HEK293 (cell line): ENCODE measurements at regions not wholly inside any gene's neighbourhood (a gene's known extent, or its start where the extent isn't known, plus 50 kb on each side); places are given as distances from the start of the nearest gene placed in this dataset.

Experiments used
- CTCF ChIA-PET: fragments of 350-600 bp; formaldehyde crosslinking; extraction: SDS; loops from one replicate; lab custom pipeline; 2021; ENCODE audit warnings: antibody characterized with exemption; lab: Yijun Ruan, JAX
- POLR2A ChIA-PET: fragments of 300-600 bp; formaldehyde crosslinking; extraction: SDS; loops from one replicate; lab custom pipeline; 2020; ENCODE audit warnings: antibody characterized with exemption, inconsistent platforms; lab: Yijun Ruan, JAX
- H3K27ac ChIP-seq: fragments of 200-500 bp; sonication (Bioruptor generic); 2 replicates; pipeline ENCODE4 v1.5.1; 2014; ENCODE audit warnings: low read depth, low read length, control low read depth, inconsistent platforms; ENCODE audit errors: extremely low read depth
- H3K36me3 ChIP-seq, 2 experiments: fragments of 200-500 bp in 1 of 2; sonication (Bioruptor generic) in 1 of 2; 1 replicate in 1 of 2; 2 replicates in 1 of 2; pipeline ENCODE4 v1.5.1; 2014 to 2017; ENCODE audit warnings: inconsistent platforms in 2 of 2, low read length in 2 of 2; ENCODE audit not compliant: control insufficient read depth in 2 of 2, insufficient read depth in 1 of 2
- H3K4me1 ChIP-seq: fragments of 200-500 bp; sonication (Bioruptor generic); 2 replicates; pipeline ENCODE4 v1.5.1; 2014; ENCODE audit warnings: mild to moderate bottlenecking, low read length, inconsistent platforms; ENCODE audit not compliant: control insufficient read depth, insufficient read depth
- H3K4me3 ChIP-seq: 2 replicates; pipeline ENCODE4 v1.5.1; 2011; ENCODE audit warnings: low read depth, mild to moderate bottlenecking, control low read depth, low read length, moderate library complexity
- H3K9me3 ChIP-seq: fragments of 200-500 bp; sonication (Bioruptor generic); 2 replicates; pipeline ENCODE4 v1.5.1; 2014; ENCODE audit warnings: low read depth, low read length, inconsistent platforms; ENCODE audit not compliant: control insufficient read depth, insufficient read depth
- AEBP2 ChIP-seq: fragments of 450-650 bp; formaldehyde crosslinking; IDR thresholded peaks from 2 replicates; pipeline ENCODE4 v1.5.1; 2016; ENCODE audit warnings: missing biosample characterization, missing genetic modification characterization, borderline replicate concordance
- GLI2 ChIP-seq: fragments of 450-650 bp; formaldehyde crosslinking; IDR thresholded peaks from 2 replicates; pipeline ENCODE4; 2017; ENCODE audit warnings: missing biosample characterization, missing genetic modification characterization, low read depth, borderline replicate concordance
- HIC1 ChIP-seq: fragments of 450-650 bp; formaldehyde crosslinking; IDR thresholded peaks from 2 replicates; pipeline ENCODE4 v1.5.1; 2016; ENCODE audit warnings: missing biosample characterization, missing genetic modification characterization
- HOXD13 ChIP-seq: sonication (generic); formaldehyde crosslinking; IDR thresholded peaks from 2 replicates; pipeline ENCODE4 v1.8.0; 2022; ENCODE audit warnings: missing genetic modification reagents, borderline replicate concordance
- OVOL3 ChIP-seq: fragments of 450-650 bp; formaldehyde crosslinking; IDR thresholded peaks from 2 replicates; pipeline ENCODE4 v1.5.1; 2016; ENCODE audit warnings: missing biosample characterization, missing genetic modification characterization
- PATZ1 ChIP-seq: fragments of 450-650 bp; formaldehyde crosslinking; IDR thresholded peaks from 2 replicates; pipeline ENCODE4 v1.5.1; 2016; ENCODE audit warnings: missing biosample characterization, missing genetic modification characterization
- SP7 ChIP-seq: fragments of 450-650 bp; formaldehyde crosslinking; IDR thresholded peaks from 2 replicates; pipeline ENCODE4 v1.5.1; 2016; ENCODE audit warnings: missing biosample characterization, missing genetic modification characterization
- TRIM28 ChIP-seq: IDR thresholded peaks from 2 replicates; pipeline ENCODE4 v1.6.1; 2011; ENCODE audit warnings: low read length, control low read depth, borderline replicate concordance
- YY1 ChIP-seq: fragments of 450-650 bp; formaldehyde crosslinking; IDR thresholded peaks from 2 replicates; pipeline ENCODE4 v1.5.1; 2018; ENCODE audit warnings: missing biosample characterization, missing genetic modification characterization
- ZBTB21 ChIP-seq: fragments of 450-650 bp; formaldehyde crosslinking; IDR thresholded peaks from 2 replicates; pipeline ENCODE4 v1.5.1; 2017; ENCODE audit warnings: missing biosample characterization, missing genetic modification characterization
- ZBTB49 ChIP-seq: fragments of 450-650 bp; formaldehyde crosslinking; IDR thresholded peaks from 2 replicates; pipeline ENCODE4 v1.5.1; 2016; ENCODE audit warnings: missing biosample characterization, missing genetic modification characterization, low read depth
- ZNF10 ChIP-seq: fragments of 450-650 bp; formaldehyde crosslinking; IDR thresholded peaks from 2 replicates; pipeline ENCODE4 v1.5.1; 2017; ENCODE audit warnings: missing biosample characterization, missing genetic modification characterization
- ZNF132 ChIP-seq: fragments of 450-650 bp; formaldehyde crosslinking; IDR thresholded peaks from 2 replicates; pipeline ENCODE4 v1.5.1; 2017; ENCODE audit warnings: missing biosample characterization, missing genetic modification characterization, borderline replicate concordance
- ZNF16 ChIP-seq: fragments of 450-650 bp; formaldehyde crosslinking; IDR thresholded peaks from 2 replicates; pipeline ENCODE4 v1.5.1; 2016; ENCODE audit warnings: low read depth, missing biosample characterization, missing genetic modification characterization
- ZNF174 ChIP-seq: fragments of 450-650 bp; formaldehyde crosslinking; IDR thresholded peaks from 2 replicates; pipeline ENCODE4 v1.5.0; 2017; ENCODE audit warnings: missing biosample characterization, mild to moderate bottlenecking, missing genetic modification characterization
- ZNF19 ChIP-seq: fragments of 450-650 bp; formaldehyde crosslinking; IDR thresholded peaks from 2 replicates; pipeline ENCODE4; 2016; ENCODE audit warnings: missing biosample characterization, missing genetic modification characterization, low read depth
- ZNF202 ChIP-seq: fragments of 450-650 bp; formaldehyde crosslinking; IDR thresholded peaks from 2 replicates; pipeline ENCODE4 v1.5.1; 2016; ENCODE audit warnings: missing biosample characterization, missing genetic modification characterization, borderline replicate concordance
- ZNF521 ChIP-seq: fragments of 450-650 bp; formaldehyde crosslinking; IDR thresholded peaks from 2 replicates; pipeline ENCODE4 v1.5.1; 2017; ENCODE audit warnings: missing biosample characterization, mild to moderate bottlenecking, missing genetic modification characterization
- ZNF544 ChIP-seq: fragments of 450-650 bp; formaldehyde crosslinking; IDR thresholded peaks from 2 replicates; pipeline ENCODE4 v1.5.0; 2017; ENCODE audit warnings: missing biosample characterization, missing genetic modification characterization
- ZNF658 ChIP-seq: fragments of 450-650 bp; formaldehyde crosslinking; IDR thresholded peaks from 2 replicates; pipeline ENCODE4; 2016; ENCODE audit warnings: missing biosample characterization, missing genetic modification characterization
- ZNF692 ChIP-seq: fragments of 450-650 bp; formaldehyde crosslinking; IDR thresholded peaks from 2 replicates; pipeline ENCODE4 v1.5.1; 2016; ENCODE audit warnings: missing biosample characterization, missing genetic modification characterization

- Histone ChIP-seq H3K9me3 (no peaks in the 10 kb centered on the region), H3K4me1 (peaks cover 11% of the 10 kb centered on the region), H3K27ac (no peak overlapping the region), H3K4me3 (no peak overlapping the region), H3K36me3 (no peaks in the 10 kb centered on the region)
- ChIA-PET POLR2A (no interaction called here), CTCF (interaction anchor here (1.7 kb wide), 1 partner anchor 553 kb away, joined by 5 read pairs; no protein-coding TSS in a partner anchor)
- TF ChIP-seq ZNF10 (tag by site-specific recombination) (0 out of 2 replicates have a peak, but pooled peaks have one; percentile 11), SP7 (tag by site-specific recombination) (no peak)
These were observed 547.8 kb upstream of the CITED2 start for GRCh38 chr6:139922236-139922635.

- CTCF ChIA-PET: interaction anchor here (0.7 kb wide), 1 partner anchor 44 kb away, joined by 4 read pairs; no protein-coding TSS in a partner anchor
- no peaks in the 10 kb centered on the region; the same call in 1 of the 2 replicates for H3K4me1 ChIP-seq
- H3K36me3 ChIP-seq: no peaks in the 10 kb centered on the region
- H3K9me3 ChIP-seq: no peaks in the 10 kb centered on the region
- H3K4me3 ChIP-seq: no peak overlapping the region
- TF ChIP-seq ZNF16 (tag by site-specific recombination) (no peak), ZNF132 (tag by site-specific recombination) (no peak), TRIM28 (no peak), HOXD13 (no peak), HIC1 (no peak), ZNF521 (no peak), ZBTB21 (tag by site-specific recombination) (no peak), ZNF174 (tag by site-specific recombination) (no peak), PATZ1 (tag by site-specific recombination) (no peak), ZNF658 (tag by site-specific recombination) (no peak), ZNF692 (tag by site-specific recombination) (no peak), OVOL3 (tag by site-specific recombination) (no peak), YY1 (tag by site-specific recombination) (no peak), AEBP2 (no peak), ZBTB49 (no peak), GLI2 (tag by site-specific recombination) (no peak), ZNF202 (tag by site-specific recombination) (no peak), ZNF544 (no peak), ZNF19 (no peak)
- H3K27ac ChIP-seq: no peak overlapping the region
- POLR2A ChIA-PET: no interaction called here
These were observed 546.3 kb upstream of the CITED2 start for GRCh38 chr6:139920776-139921100.
